ENCODE measurements at regions not wholly inside any gene's neighbourhood (a gene's known extent, or its start where the extent isn't known, plus 50 kb on each side); places are given as distances from the start of the nearest gene placed in this dataset.

DNA sequence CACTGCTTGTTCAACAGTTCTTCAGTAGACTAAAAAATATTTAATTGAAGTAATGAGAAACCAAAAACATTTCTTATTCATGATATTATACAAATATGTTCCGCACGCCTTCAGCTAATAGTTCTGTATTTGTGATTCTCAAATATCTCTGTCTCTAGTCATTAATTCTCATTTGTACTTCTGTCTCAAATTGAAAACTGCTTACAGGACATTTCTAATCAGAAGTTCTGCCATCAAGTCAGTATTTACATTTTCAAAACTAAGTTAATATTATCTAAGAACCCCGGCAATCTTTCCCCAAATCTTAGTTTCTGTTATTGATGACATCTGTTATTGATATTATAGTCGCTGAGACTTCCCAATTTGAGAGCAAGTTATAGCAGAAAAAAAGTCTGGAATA lies 78.6 kb upstream of the PGRMC2 start:
- no peak overlapping the region for H2AK5ac ChIP-seq (ENCODE audit: low read depth, low read length)
- CTCF ChIA-PET: no interaction called here
- intact Hi-C loops (cut with micrococcal nuclease): no loop called here

More for the DNA sequence above, 78.6 kb upstream of the PGRMC2 start:
- Histone ChIP-seq H3K9me1 (ENCODE audit: insufficient read depth, low read length) (peaks cover 10% of the 10 kb centered on the region), H3K4me1 (ENCODE audit: control insufficient read depth, insufficient read depth, low read length) (peaks cover 12% of the 10 kb centered on the region), H3K27ac (ENCODE audit: insufficient read depth, low read length) (no peak overlapping the region), H2AFZ (replicated peaks; ENCODE audit: low read length, poor library complexity) (no peak overlapping the region), H3K79me1 (ENCODE audit: low read depth in 1 of 2, low read length in 2 of 2) (no peaks in the 10 kb centered on the region), H3K4ac (ENCODE audit: low read depth, low read length) (no peak overlapping the region), H2BK15ac (ENCODE audit: low read depth, low read length) (no peak overlapping the region), H3K9me3 (ENCODE audit: control insufficient read depth, insufficient read depth, low read length) (peaks cover 4% of the 10 kb centered on the region; the same call in 1 of the 2 replicates), H3K14ac (replicated peaks; ENCODE audit: low read depth, low read length) (no peak overlapping the region), H3K4me3 (ENCODE audit: insufficient read depth, low read depth, low read length) (no peak overlapping the region), H3K27me3 (ENCODE audit: control insufficient read depth, insufficient read depth, low read length) (no peaks in the 10 kb centered on the region), H2BK120ac (ENCODE audit: low read depth, low read length) (no peak overlapping the region), H4K91ac (ENCODE audit: insufficient read depth, low read depth, low read length) (no peak overlapping the region), H3K36me3 (ENCODE audit: control insufficient read depth, insufficient read depth, low read length) (no peaks in the 10 kb centered on the region), H2AK9ac (replicated peaks; ENCODE audit: low read depth, low read length, poor library complexity) (no peak overlapping the region), H3K9ac (ENCODE audit: low read depth, low read length) (no peak overlapping the region), H2BK5ac (ENCODE audit: low read depth, low read length, poor library complexity, severe bottlenecking) (no peak overlapping the region), H3K4me2 (ENCODE audit: low read depth, low read length) (no peak overlapping the region), H4K20me1 (ENCODE audit: insufficient read depth, low read length) (no peaks in the 10 kb centered on the region), H2BK20ac (ENCODE audit: low read depth, low read length) (no peak overlapping the region), H3K23ac (ENCODE audit: low read depth, low read length) (no peak overlapping the region), H3K56ac (ENCODE audit: extremely low read depth, insufficient read depth, low read length) (no peak overlapping the region), H4K8ac (ENCODE audit: low read depth in 2 of 2, low read length in 2 of 2) (no peak overlapping the region), H3K18ac (ENCODE audit: low read depth, low read length) (no peak overlapping the region), H4K5ac (ENCODE audit: low read depth, low read length) (no peak overlapping the region)
- TF ChIP-seq MAFK (IDR thresholded peaks at IDR 0.05; ENCODE audit: low read depth, low read length) (peak; percentile 66), CHD1 (IDR thresholded peaks at IDR 0.05; ENCODE audit: low read depth, low read length) (no peak)
- POLR2A ChIA-PET (ENCODE audit: unreplicated experiment): no interaction called here
- BruUV-seq (replicated peaks): no TSS peak
- no peak for DNase-seq
- in situ Hi-C loops (cut with MboI; ENCODE audit: low sequenced_read_pairs): no loop called here
- dilution Hi-C loops (cut with HindIII; ENCODE audit: low sequenced_read_pairs, unreplicated experiment): no loop called here
- ATAC-seq (ENCODE audit: low read depth): no peak
- 100% methylated on average over 1 of the region's 4 CpGs; no CpG with 5 or more reads in 1 of the 2 experiments for WGBS, 2 experiments (ENCODE audit: extremely low coverage in 2 of 2, insufficient read length in 1 of 2)

Measured in IMR-90 (cell line).